ENCODE measurements at regions not wholly inside any gene's neighbourhood (a gene's known extent, or its start where the extent isn't known, plus 50 kb on each side); places are given as distances from the start of the nearest gene placed in this dataset.

GRCh38 chr15:97084650-97085049 is 754.1 kb downstream of the NR2F2 start:
- no peak for TF ChIP-seq CTCF (IDR thresholded peaks at IDR 0.05)
- H3K9me3 ChIP-seq: no peaks in the 10 kb centered on the region
- no peaks in the 10 kb centered on the region for H3K4me1 ChIP-seq (ENCODE audit: control insufficient read depth in 1 of 2, insufficient read depth in 1 of 2, low read depth in 1 of 2, low read length in 1 of 2)
- H3K4me3 ChIP-seq (ENCODE audit: low read depth in 1 of 2, low read length in 1 of 2): no peak overlapping the region
- H3K27me3 ChIP-seq: no peaks in the 10 kb centered on the region
- H3K27ac ChIP-seq: no peak overlapping the region
- no peaks in the 10 kb centered on the region for H3K36me3 ChIP-seq

- no peak for TF ChIP-seq CTCF (IDR thresholded peaks at IDR 0.05)
- Histone ChIP-seq H3K27ac (no peak overlapping the region), H3K9me3 (no peaks in the 10 kb centered on the region), H3K4me1 (ENCODE audit: control insufficient read depth in 1 of 2, insufficient read depth in 1 of 2, low read depth in 1 of 2, low read length in 1 of 2) (no peaks in the 10 kb centered on the region), H3K4me3 (ENCODE audit: low read depth in 1 of 2, low read length in 1 of 2) (no peak overlapping the region), H3K36me3 (no peaks in the 10 kb centered on the region), H3K27me3 (no peaks in the 10 kb centered on the region)
Measured at GRCh38 chr15:97085731-97086130, 755.2 kb downstream of the NR2F2 start.

GRCh38 chr15:97087006-97087741 is 756.7 kb downstream of the NR2F2 start:
- H3K27me3 ChIP-seq: no peaks in the 10 kb centered on the region
- no peak overlapping the region for H3K27ac ChIP-seq
- no peaks in the 10 kb centered on the region for H3K36me3 ChIP-seq
- no peaks in the 10 kb centered on the region for H3K9me3 ChIP-seq
- no peak for TF ChIP-seq CTCF (IDR thresholded peaks at IDR 0.05)
- no peak overlapping the region for H3K4me3 ChIP-seq (ENCODE audit: low read depth in 1 of 2, low read length in 1 of 2)
- H3K4me1 ChIP-seq (ENCODE audit: control insufficient read depth in 1 of 2, insufficient read depth in 1 of 2, low read depth in 1 of 2, low read length in 1 of 2): no peaks in the 10 kb centered on the region

GRCh38 chr15:97091093-97091492 is 760.6 kb downstream of the NR2F2 start:
- Histone ChIP-seq H3K9me3 (no peaks in the 10 kb centered on the region), H3K4me3 (ENCODE audit: low read depth in 1 of 2, low read length in 1 of 2) (no peak overlapping the region), H3K27ac (no peak overlapping the region), H3K27me3 (no peaks in the 10 kb centered on the region), H3K4me1 (ENCODE audit: control insufficient read depth in 1 of 2, insufficient read depth in 1 of 2, low read depth in 1 of 2, low read length in 1 of 2) (no peaks in the 10 kb centered on the region), H3K36me3 (no peaks in the 10 kb centered on the region)
- no peak for TF ChIP-seq CTCF (IDR thresholded peaks at IDR 0.05)

GRCh38 chr15:97092656-97093055 is 762.2 kb downstream of the NR2F2 start:
- H3K27ac ChIP-seq: no peak overlapping the region
- H3K27me3 ChIP-seq: no peaks in the 10 kb centered on the region
- no peak overlapping the region for H3K4me3 ChIP-seq (ENCODE audit: low read depth in 1 of 2, low read length in 1 of 2)
- no peak for TF ChIP-seq CTCF (IDR thresholded peaks at IDR 0.05)
- no peaks in the 10 kb centered on the region for H3K4me1 ChIP-seq (ENCODE audit: control insufficient read depth in 1 of 2, insufficient read depth in 1 of 2, low read depth in 1 of 2, low read length in 1 of 2)
- H3K9me3 ChIP-seq: no peaks in the 10 kb centered on the region
- no peaks in the 10 kb centered on the region for H3K36me3 ChIP-seq
